ENCODE measurements at regions not wholly inside any gene's neighbourhood (a gene's known extent, or its start where the extent isn't known, plus 50 kb on each side); places are given as distances from the start of the nearest gene placed in this dataset.

- TF ChIP-seq CTCF (IDR thresholded peaks at IDR 0.05) (no peak), POLR2A (IDR thresholded peaks at IDR 0.05) (no peak)
These were observed 116.2 kb upstream of the RASSF8 start for GRCh38 chr12:25842254-25842653.

Data from testis (tissue), 2 donors.